Glomerular visceral epithelial cell (primary cell): ENCODE measurements at regions not wholly inside any gene's neighbourhood (a gene's known extent, or its start where the extent isn't known, plus 50 kb on each side); places are given as distances from the start of the nearest gene placed in this dataset.

ENCODE experiments used
- DNase-seq: peaks from one replicate; pipeline ENCODE4 v3.0.0-alpha.2; 2016; ENCODE audit errors: extremely low spot score

- DNase-seq: no peak
Measured at GRCh38 chr5:174590820-174591219, 133.6 kb upstream of the MSX2 start.

DNA sequence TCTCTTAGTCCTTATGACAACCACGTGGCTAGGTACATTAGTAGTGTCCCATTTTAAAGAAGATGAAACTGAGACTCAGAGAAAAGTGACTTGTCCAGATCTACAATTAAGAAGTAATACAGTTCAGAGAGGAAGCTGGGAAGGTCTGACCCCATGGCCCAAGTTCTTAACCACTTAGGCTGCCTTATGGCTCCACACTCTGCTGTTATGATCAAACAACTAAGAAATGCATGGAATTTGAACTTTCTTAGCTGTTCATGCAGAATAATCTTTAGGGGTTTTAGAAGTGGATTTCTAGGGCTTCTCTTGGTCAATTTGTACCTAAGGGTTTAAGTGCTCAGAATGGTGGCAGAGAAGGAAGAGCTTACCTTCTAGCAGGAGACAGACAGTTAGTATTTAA lies 128.0 kb upstream of the MSX2 start:
- DNase-seq: peak; percentile 68

- DNase-seq: no peak
Measured at GRCh38 chr5:174599992-174600391, 124.4 kb upstream of the MSX2 start.

DNA sequence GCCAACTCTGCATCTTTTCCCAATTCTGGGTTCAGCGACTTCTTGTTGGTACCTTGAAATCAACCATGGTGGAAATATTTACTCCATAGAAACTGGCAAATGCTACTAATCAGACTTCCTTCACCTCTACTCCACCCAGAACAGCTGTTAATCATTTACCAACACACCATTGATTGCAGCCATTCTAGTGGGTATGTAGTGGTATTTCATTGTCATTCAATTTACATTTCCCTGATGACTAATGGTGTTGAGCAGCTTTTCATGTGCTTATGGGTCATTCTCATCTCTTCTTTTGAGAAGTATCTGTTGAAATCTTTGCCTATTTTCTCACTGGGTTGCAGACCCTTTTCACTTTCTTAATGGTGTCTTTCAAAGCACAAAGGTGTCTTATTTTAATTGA lies 122.4 kb upstream of the MSX2 start:
- DNase-seq: peak; percentile 67

DNA sequence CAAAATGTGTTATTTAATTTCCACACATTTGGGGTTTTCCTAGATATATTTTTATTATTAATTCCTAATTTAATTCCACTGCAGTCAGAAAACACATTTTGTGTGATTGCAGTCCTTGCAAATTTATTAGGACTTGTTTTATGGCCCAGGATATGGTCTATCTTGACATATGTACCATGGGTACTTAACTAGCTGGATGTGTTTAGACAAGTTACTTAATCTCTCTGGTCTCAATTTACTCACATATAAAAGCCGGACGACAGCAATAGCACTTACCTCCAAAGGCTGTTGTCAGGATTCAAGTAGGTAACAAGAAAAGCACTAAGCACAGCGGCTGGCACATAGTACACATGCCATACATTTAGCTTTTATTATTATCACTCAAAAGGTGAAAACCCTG lies 118.2 kb upstream of the MSX2 start:
- DNase-seq: no peak

DNA sequence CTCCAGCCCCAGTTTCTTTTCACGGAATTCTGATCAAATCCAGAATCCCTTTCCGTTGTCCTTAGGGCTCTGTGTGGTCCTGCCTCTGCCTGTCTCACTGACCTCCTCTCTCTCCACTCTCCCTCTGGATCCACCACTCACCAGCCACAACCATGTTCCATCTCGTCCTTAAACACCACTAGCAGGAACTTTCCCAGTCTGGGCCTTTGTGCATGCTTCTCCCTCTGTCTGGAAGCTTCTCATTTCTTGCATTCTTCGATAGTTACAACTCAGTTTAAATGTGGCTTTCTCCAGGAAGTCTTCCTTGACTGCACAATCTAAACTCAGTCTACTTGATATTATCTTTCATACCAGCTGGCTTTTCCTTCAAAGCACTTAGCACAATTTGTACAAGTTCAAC lies 117.7 kb upstream of the MSX2 start:
- peak; percentile 11 for DNase-seq

DNA sequence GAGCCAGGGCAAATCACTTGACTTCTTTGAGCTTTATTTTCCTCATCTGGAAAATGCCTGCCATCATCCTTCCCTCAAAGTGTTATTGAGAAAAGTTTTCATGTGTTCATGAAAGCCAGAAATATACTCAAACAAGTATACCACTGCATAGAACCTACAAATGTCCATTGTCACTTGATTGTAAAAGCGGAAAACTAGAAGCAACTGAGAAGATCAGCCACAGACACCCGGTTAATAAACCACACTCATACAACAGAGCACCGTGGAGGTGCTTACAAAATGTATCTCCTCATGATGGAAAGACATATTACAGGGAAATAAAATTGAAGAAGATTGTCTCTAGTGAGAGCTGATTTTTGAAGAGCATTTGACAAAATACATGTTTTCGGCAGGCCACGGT lies 117.2 kb upstream of the MSX2 start:
- DNase-seq: no peak

DNA sequence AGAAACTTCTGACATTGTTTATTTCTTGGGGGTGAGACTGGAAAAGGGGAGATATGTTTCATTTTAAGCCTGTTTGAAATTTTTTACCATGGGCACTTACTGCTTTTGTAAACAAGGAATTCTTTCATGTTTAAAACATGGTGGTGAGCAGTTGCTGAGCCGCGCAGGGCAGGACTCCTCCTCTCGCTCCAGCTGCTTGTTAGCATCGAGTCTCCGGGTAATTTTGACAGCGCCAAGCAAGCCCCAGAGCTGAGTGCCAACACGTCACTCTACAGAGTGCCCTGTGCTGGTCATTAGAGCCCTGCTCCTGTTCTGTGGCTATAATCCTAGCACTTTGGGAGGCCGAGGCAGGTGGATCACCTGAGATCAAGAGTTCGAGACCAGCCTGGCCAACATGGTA lies 116.5 kb upstream of the MSX2 start:
- no peak for DNase-seq

DNA sequence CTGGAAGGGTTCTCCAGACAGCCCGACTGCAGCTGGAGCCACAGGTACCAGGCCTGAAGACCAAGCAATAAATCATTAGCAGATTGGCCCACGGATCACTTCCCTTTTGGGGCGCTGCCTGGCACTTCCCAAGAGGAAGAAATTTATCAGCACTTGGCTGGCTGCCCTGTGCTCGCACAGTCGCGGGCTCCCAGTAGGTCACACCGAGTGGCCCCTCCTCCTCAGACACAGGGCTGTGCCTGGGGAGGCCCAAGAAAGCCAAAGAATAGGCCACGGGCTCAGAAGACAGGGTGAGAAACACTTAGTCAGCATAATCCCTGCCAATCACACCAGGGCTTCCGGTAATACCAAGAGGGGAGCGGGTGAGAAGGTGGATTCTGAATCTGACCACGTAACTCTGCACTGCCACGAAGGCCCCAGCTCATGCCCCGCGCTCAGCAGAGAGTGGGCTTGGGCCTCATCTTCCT lies 115.7 kb upstream of the MSX2 start:
- peak; percentile 95 for DNase-seq

GRCh38 chr5:174609116-174609515 lies 115.3 kb upstream of the MSX2 start:
- DNase-seq: no peak

- DNase-seq: peak; percentile 22
Measured at GRCh38 chr5:174610968-174611367, 113.4 kb upstream of the MSX2 start.

DNA sequence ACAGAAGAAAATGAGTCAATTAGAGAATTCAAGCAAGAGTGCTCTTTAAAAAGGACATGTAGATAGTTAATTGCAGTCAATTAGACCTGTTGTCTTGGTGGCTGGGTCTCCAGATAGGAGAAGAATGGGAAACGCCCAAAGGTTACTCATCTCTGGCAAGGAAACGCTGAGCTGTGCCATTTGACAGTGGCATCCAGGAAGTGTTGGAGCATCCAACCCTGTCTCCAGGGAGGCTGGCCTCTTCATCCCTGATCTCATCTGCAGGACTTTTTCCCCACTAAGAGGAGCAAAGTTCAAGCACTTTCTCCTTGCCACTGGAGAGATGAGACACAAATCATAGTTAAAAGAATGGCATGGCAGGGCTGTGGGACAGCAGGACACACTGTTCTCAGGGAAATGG lies 111.7 kb upstream of the MSX2 start:
- peak; percentile 23 for DNase-seq

- DNase-seq: no peak
Measured at GRCh38 chr5:174614500-174615135, 109.8 kb upstream of the MSX2 start.

DNA sequence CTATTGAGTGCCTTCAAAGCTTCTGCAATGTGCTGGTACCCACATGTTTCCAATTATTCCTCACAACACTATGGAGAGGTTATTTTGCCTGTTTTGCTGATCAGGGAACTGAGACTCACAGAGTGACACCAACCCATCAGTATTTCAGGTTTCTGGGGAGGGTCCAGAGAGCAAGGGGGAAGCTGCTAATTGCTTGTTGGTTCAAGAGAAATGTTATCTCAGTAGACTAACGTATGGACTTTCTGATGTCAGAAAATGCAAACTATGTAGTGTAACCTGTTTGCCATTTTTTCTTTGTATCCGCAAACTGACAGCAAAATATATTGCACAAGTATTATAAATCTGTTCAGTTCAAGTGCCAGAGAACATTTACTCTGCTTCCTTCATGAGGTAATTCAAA lies 108.3 kb upstream of the MSX2 start:
- DNase-seq: no peak

DNA sequence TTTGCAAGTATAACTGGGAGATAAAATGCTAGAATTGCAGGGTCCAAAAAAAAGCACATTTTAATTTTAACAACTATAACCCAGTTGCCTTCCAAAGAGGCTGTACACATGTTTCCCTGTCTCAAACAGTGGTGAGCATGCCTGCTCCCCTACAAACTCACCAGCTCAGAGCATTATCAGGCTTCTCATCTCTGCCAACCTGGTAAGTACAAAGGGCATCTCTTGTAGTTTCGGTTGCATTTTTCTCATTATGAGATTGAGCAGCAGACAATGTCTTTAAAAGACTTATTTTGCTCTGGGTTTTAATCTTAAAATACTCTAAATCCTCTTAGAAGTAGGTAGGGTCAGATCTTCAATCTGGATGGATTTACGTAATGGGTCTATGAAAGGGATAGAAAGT lies 107.1 kb upstream of the MSX2 start:
- no peak for DNase-seq

DNA sequence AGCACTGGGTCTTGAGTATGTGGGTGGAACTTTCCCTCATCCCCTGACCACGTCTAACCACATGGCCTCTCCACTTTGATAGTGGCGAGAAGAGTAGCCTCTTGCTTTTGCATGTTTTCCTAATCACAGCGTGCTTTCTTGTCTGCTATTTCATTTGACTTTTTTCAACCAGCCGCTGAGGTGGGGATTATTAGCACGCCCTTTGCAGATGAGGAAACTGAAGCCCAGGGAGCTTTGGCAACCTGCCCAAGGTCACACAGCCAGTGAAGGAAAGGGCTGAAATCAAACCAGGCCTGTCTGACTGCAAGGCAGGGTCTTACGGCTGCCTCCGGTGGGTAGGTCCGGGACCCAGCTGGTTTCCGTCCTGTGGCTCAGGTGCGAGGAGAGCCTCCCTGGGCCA lies 106.5 kb upstream of the MSX2 start:
- DNase-seq: no peak

DNA sequence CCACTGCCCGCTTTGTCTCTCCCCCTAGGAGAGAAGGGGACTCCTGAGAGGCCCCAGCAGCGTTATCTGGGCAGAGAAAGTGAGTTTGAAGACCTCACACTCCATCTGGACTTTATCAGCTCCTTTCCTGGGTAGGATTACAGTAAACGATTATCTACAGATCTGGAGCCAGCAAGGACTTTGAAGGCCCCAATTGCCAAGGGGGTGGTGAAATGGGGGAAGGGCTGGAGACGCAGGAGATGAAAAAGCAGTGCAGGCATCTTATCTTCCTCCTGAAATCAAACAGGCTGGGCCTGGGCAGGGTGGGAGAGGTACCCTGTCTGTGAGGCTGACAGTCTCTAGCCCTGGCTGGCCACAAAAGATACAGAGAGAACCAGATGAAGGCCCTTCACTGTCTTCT lies 105.8 kb upstream of the MSX2 start:
- no peak for DNase-seq

DNA sequence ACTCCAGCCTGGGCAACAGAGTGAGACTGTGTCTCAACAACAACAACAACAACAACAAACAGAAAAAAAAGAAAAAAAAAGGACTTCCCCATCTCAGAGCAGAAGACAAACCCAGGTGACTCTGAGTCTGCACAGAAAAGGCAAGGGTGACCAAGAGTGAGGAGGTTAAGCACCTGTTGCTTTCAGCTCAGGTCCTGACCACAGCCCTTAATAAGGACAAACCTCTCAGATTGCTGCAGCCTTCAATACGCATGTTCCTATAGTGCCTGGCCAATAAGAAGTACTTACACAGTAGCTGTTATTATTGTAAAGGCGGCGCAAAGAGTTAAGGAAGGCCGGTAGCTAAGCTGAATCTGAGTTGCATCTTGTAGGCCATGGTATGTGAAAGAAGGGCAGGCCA lies 102.3 kb upstream of the MSX2 start:
- DNase-seq: no peak

GRCh38 chr5:174623018-174623417 lies 101.4 kb upstream of the MSX2 start:
- DNase-seq: no peak

DNA sequence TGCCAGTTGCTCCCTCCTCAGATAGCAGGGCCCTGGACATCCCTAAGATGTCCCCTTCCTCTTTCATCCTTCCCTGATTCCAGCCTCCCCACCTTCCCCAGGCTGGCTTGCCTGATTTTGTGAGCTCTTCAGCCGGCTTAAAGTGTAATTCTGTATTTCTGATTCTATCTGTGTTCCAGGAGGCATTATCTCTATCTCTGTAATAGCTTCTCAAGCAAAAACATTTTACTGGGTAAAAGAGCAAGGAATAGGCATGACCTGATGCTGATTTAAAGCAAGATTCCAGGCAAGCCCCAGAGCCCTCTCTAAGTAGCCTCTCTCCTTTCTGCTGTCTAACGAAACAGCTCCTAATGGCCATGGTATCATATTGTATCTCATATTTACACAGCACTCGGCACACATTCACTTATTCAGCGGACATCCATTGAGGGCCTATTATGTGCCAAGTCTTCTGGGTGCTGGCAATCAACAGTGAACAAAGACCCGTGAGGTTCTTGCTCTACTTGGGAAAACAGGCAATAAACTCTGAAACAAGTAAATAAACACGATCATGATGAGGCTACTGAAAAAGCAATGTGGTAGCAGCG lies 100.9 kb upstream of the MSX2 start:
- DNase-seq: no peak

DNA sequence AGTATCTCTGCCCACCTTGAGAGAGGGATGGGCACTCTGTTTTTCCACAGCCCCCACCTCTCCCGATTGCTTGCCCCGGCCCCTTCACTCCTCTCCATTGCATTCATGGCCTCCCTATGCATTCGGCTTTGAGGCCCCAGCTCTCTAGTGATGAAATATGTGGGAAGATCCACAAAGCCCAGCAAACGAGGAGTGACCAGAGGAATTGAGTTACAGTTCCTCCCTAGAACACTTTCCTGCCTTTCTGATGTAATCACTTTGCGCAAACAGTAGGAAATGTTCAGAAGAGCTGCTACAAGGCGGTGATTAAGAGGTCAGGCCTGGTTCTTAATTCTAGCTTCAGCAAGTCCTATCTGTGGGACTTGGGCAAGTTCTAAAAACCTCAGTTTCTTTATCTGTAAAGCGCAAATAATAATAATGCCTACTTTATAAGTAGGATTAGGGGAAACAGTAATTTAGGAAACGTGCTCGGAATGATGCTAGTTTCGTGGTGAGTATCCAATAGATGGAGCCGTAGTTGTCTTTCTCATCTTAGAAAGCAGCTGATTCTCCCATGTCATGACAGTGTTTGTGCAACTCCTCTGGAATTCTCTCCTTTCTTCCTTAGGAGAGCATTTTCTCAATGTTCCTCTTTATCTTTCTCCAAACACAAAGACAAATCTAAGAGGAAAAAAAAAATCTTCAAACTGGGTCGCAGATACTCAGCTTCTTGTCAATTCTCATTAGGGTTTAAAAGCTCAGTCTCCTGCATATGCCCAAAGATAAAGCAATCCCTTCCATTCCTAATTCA lies 99.5 kb upstream of the MSX2 start:
- DNase-seq: no peak

DNA sequence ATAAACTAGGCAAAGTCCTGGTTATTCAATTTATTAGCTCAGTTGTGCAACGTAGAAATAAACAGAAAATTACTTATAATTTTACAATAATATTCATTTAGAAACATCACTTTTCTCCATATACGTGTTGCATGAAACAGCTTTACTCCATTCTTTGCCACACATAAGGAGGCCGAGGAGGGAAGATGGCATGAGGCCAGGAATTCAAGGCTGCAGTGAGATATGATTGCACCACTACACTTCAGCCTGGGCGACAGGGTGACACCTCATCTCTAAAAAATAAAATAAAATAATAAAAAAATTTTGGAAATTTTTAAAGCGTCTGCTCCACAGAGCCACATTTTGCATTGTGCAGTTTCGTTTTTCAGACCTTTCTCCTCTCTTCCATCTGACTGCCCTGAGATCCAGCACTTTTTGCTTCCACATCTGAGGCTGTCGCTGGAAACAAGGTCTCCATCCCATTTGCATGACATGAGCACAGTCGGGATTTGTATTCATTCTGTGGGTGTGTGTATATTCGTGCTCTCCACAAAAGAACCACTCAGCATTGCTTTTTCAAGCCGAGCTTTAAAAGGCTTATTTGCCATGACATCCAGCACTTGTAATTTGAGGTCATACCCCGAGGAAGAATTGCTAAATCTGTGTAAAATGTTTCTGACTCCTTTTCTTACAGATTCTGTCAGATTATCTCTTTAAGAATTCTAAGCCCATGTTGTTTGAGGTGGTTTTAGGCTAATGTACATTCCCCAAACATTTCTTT lies 98.6 kb upstream of the MSX2 start:
- no peak for DNase-seq
